Head of caudate nucleus (tissue), 42 donors: ENCODE measurements at regions not wholly inside any gene's neighbourhood (a gene's known extent, or its start where the extent isn't known, plus 50 kb on each side); places are given as distances from the start of the nearest gene placed in this dataset.

Experiments used
- DNase-seq, 42 donors: peaks; one replicate each; pipeline versions ENCODE4 v3.0.0 to v3.0.0-alpha.2; 2020 to 2021; ENCODE audit warnings: mixed read lengths in 7 of 42
- intact Hi-C: fragments of 100-400 bp; cut with DNase I; formaldehyde crosslinking; loops from one replicate; pipeline ENCODE4 v1.15.0; 2022

- intact Hi-C loops = no loop called here
Observed at GRCh38 chr21:19621837-19622496, 1218.4 kb upstream of the TMPRSS15 start.

GRCh38 chr21:19640964-19641363, 1237.4 kb upstream of the TMPRSS15 start:
- no peak for DNase-seq
- intact Hi-C loops = no loop called here

More at GRCh38 chr21:19621837-19622496, 1218.4 kb upstream of the TMPRSS15 start:
- no peak for DNase-seq

- DNase-seq = no peak
Observed at GRCh38 chr21:19648391-19648790, 1244.8 kb upstream of the TMPRSS15 start.

GRCh38 chr21:19683492-19683891, 1279.9 kb upstream of the TMPRSS15 start:
- no peak for DNase-seq
- intact Hi-C loops = no loop called here

More at GRCh38 chr21:19648391-19648790, 1244.8 kb upstream of the TMPRSS15 start:
- intact Hi-C loops = no loop called here

GRCh38 chr21:19684328-19684727, 1280.7 kb upstream of the TMPRSS15 start:
- intact Hi-C loops = no loop called here
- DNase-seq = no peak

GRCh38 chr21:19692231-19692630, 1288.6 kb upstream of the TMPRSS15 start:
- DNase-seq = no peak
- intact Hi-C loops = no loop called here

GRCh38 chr21:19695796-19696195, 1292.2 kb upstream of the TMPRSS15 start:
- intact Hi-C loops = no loop called here
- DNase-seq = no peak

- intact Hi-C loops = no loop called here
- no peak for DNase-seq
Observed at GRCh38 chr21:19700476-19700875, 1296.9 kb upstream of the TMPRSS15 start.

GRCh38 chr21:19702726-19703125, 1295.5 kb upstream of the NCAM2 start:
- intact Hi-C loops = no loop called here

GRCh38 chr21:19704832-19705231, 1293.4 kb upstream of the NCAM2 start:
- intact Hi-C loops = no loop called here
- no peak for DNase-seq

More at GRCh38 chr21:19702726-19703125, 1295.5 kb upstream of the NCAM2 start:
- DNase-seq = no peak

- DNase-seq = no peak
- intact Hi-C loops = no loop called here
Observed at GRCh38 chr21:19712441-19712840, 1285.8 kb upstream of the NCAM2 start.

GRCh38 chr21:19713313-19713712, 1284.9 kb upstream of the NCAM2 start:
- DNase-seq = no peak
- intact Hi-C loops = no loop called here

- DNase-seq = no peak
- intact Hi-C loops = no loop called here
Observed at GRCh38 chr21:19724081-19724480, 1274.1 kb upstream of the NCAM2 start.

GRCh38 chr21:19731251-19731650, 1267.0 kb upstream of the NCAM2 start:
- intact Hi-C loops = no loop called here
- no peak for DNase-seq

GRCh38 chr21:19759836-19760235, 1238.4 kb upstream of the NCAM2 start:
- intact Hi-C loops = no loop called here
- no peak for DNase-seq

- DNase-seq = no peak
- intact Hi-C loops = no loop called here
Observed at GRCh38 chr21:19767546-19767945, 1230.7 kb upstream of the NCAM2 start.

- intact Hi-C loops = no loop called here
Observed at GRCh38 chr21:19771881-19772280, 1226.3 kb upstream of the NCAM2 start.

GRCh38 chr21:19776076-19776475, 1222.1 kb upstream of the NCAM2 start:
- intact Hi-C loops = no loop called here
- DNase-seq = no peak

More at GRCh38 chr21:19771881-19772280, 1226.3 kb upstream of the NCAM2 start:
- DNase-seq = no peak

GRCh38 chr21:19781881-19782652, 1216.1 kb upstream of the NCAM2 start:
- intact Hi-C loops = no loop called here
- DNase-seq = no peak

GRCh38 chr21:19785941-19786340, 1212.3 kb upstream of the NCAM2 start:
- no peak for DNase-seq
- intact Hi-C loops = no loop called here

- intact Hi-C loops = no loop called here
- DNase-seq = no peak
Observed at GRCh38 chr21:19792004-19792403, 1206.2 kb upstream of the NCAM2 start.
